GM21825 (cell line): ENCODE measurements at regions not wholly inside any gene's neighbourhood (a gene's known extent, or its start where the extent isn't known, plus 50 kb on each side); places are given as distances from the start of the nearest gene placed in this dataset.

Experiments used
- ATAC-seq: cut with Tn5 transposase; IDR thresholded peaks from one replicate; pipeline ENCODE4 v1.9.1; 2021; ENCODE audit warnings: mild to moderate bottlenecking, moderate library complexity; ENCODE audit not compliant: unreplicated experiment

- ATAC-seq, result no peak
These were observed 431.8 kb downstream of the PMP22 start for GRCh38 chr17:14833201-14833785.

GRCh38 chr17:14831491-14831890, 433.6 kb downstream of the PMP22 start:
- no peak for ATAC-seq

GRCh38 chr17:14827396-14827919, 437.7 kb downstream of the PMP22 start:
- ATAC-seq, result no peak

- no peak for ATAC-seq
These were observed 438.8 kb downstream of the PMP22 start for GRCh38 chr17:14826358-14826757.

GRCh38 chr17:14818469-14818868, 446.7 kb downstream of the PMP22 start:
- ATAC-seq, result no peak

GRCh38 chr17:14815079-14815478, 450.0 kb downstream of the PMP22 start:
- no peak for ATAC-seq

GRCh38 chr17:14813649-14814370, 451.3 kb downstream of the PMP22 start:
- ATAC-seq, result no peak

- ATAC-seq, result no peak
These were observed 456.7 kb downstream of the PMP22 start for GRCh38 chr17:14808425-14808824.

GRCh38 chr17:14805348-14805747, 459.8 kb downstream of the PMP22 start:
- ATAC-seq, result no peak

GRCh38 chr17:14803826-14804225, 461.3 kb downstream of the PMP22 start:
- no peak for ATAC-seq

GRCh38 chr17:14797801-14798200, 467.3 kb downstream of the PMP22 start:
- ATAC-seq, result no peak

GRCh38 chr17:14797021-14797420, 468.1 kb downstream of the PMP22 start:
- ATAC-seq, result no peak

- no peak for ATAC-seq
These were observed 470.2 kb downstream of the PMP22 start for GRCh38 chr17:14794961-14795360.

- ATAC-seq, result no peak
These were observed 471.9 kb downstream of the PMP22 start for GRCh38 chr17:14793237-14793636.

GRCh38 chr17:14792746-14793145, 472.4 kb downstream of the PMP22 start:
- ATAC-seq, result no peak

GRCh38 chr17:14791221-14791620, 473.9 kb downstream of the PMP22 start:
- ATAC-seq, result no peak

- ATAC-seq, result no peak
These were observed 474.6 kb downstream of the PMP22 start for GRCh38 chr17:14790521-14790920.

GRCh38 chr17:14784997-14785696, 480.0 kb downstream of the PMP22 start:
- no peak for ATAC-seq

GRCh38 chr17:14781123-14781522, 480.2 kb downstream of the HS3ST3B1 start:
- ATAC-seq, result no peak

- ATAC-seq, result no peak
These were observed 479.3 kb downstream of the HS3ST3B1 start for GRCh38 chr17:14780097-14780651.

GRCh38 chr17:14779241-14779640, 478.4 kb downstream of the HS3ST3B1 start:
- ATAC-seq, result no peak

GRCh38 chr17:14777291-14777690, 476.4 kb downstream of the HS3ST3B1 start:
- no peak for ATAC-seq
